HG03457 (cell line): ENCODE measurements at regions not wholly inside any gene's neighbourhood (a gene's known extent, or its start where the extent isn't known, plus 50 kb on each side); places are given as distances from the start of the nearest gene placed in this dataset.
"Not testable (repeated sequence)": the region's sequence is repeated elsewhere in the genome, so short reads cannot be mapped to it uniquely, and the experiment has no call there.

Experiments used
- ATAC-seq: cut with Tn5 transposase; IDR thresholded peaks from one replicate; pipeline ENCODE4 v1.9.1; 2021; ENCODE audit warnings: moderate number of reproducible peaks; ENCODE audit not compliant: unreplicated experiment

- no peak for ATAC-seq
Measured at GRCh38 chr4:161329852-161330251, 833.9 kb downstream of the FSTL5 start.

- ATAC-seq: no peak
Measured at GRCh38 chr4:161321706-161322105, 842.1 kb downstream of the FSTL5 start.

GRCh38 chr4:161320377-161320776 lies 843.4 kb downstream of the FSTL5 start:
- peak; percentile 67 for ATAC-seq

GRCh38 chr4:161317000-161317399 lies 846.8 kb downstream of the FSTL5 start:
- no peak for ATAC-seq

- ATAC-seq: no peak
Measured at GRCh38 chr4:161314371-161314770, 849.4 kb downstream of the FSTL5 start.

- ATAC-seq: no peak
Measured at GRCh38 chr4:161303551-161303950, 860.2 kb downstream of the FSTL5 start.

GRCh38 chr4:161291222-161291621 lies 872.6 kb downstream of the FSTL5 start:
- ATAC-seq: no peak

- ATAC-seq: no peak
Measured at GRCh38 chr4:161287678-161288352, 876.0 kb downstream of the FSTL5 start.

- ATAC-seq: no peak
Measured at GRCh38 chr4:161285461-161285860, 878.3 kb downstream of the FSTL5 start.

- ATAC-seq: no peak
Measured at GRCh38 chr4:161280929-161281328, 882.9 kb downstream of the FSTL5 start.

- ATAC-seq: no peak
Measured at GRCh38 chr4:161279095-161279494, 884.7 kb downstream of the FSTL5 start.

- not testable (repeated sequence) for ATAC-seq
Measured at GRCh38 chr4:161277150-161277787, 886.5 kb downstream of the FSTL5 start.

- no peak for ATAC-seq
Measured at GRCh38 chr4:161273607-161274006, 890.2 kb downstream of the FSTL5 start.

GRCh38 chr4:161260819-161261218 lies 903.0 kb downstream of the FSTL5 start:
- ATAC-seq: no peak

GRCh38 chr4:161256716-161257115 lies 907.1 kb downstream of the FSTL5 start:
- ATAC-seq: no peak

- no peak for ATAC-seq
Measured at GRCh38 chr4:161256172-161256571, 907.6 kb downstream of the FSTL5 start.

GRCh38 chr4:161254375-161254774 lies 909.4 kb downstream of the FSTL5 start:
- ATAC-seq: no peak

GRCh38 chr4:161252520-161253141 lies 911.2 kb downstream of the FSTL5 start:
- ATAC-seq: peak; percentile 82

GRCh38 chr4:161249779-161250440 lies 913.9 kb downstream of the FSTL5 start:
- ATAC-seq: no peak

- no peak for ATAC-seq
Measured at GRCh38 chr4:161248880-161249279, 914.9 kb downstream of the FSTL5 start.

- no peak for ATAC-seq
Measured at GRCh38 chr4:161247831-161248230, 916.0 kb downstream of the FSTL5 start.

- ATAC-seq: no peak
Measured at GRCh38 chr4:161238033-161238432, 925.8 kb downstream of the FSTL5 start.
